CD4-positive, alpha-beta T cell treated with Interleukin-15 for 4 hours (primary cell): ENCODE measurements at regions not wholly inside any gene's neighbourhood (a gene's known extent, or its start where the extent isn't known, plus 50 kb on each side); places are given as distances from the start of the nearest gene placed in this dataset.
"Not testable (repeated sequence)": the region's sequence is repeated elsewhere in the genome, so short reads cannot be mapped to it uniquely, and the experiment has no call there.

ENCODE experiments used
- DNase-seq: peaks from one replicate; pipeline ENCODE4 v3.0.0-alpha.2; 2020; ENCODE audit warnings: low spot score

DNA sequence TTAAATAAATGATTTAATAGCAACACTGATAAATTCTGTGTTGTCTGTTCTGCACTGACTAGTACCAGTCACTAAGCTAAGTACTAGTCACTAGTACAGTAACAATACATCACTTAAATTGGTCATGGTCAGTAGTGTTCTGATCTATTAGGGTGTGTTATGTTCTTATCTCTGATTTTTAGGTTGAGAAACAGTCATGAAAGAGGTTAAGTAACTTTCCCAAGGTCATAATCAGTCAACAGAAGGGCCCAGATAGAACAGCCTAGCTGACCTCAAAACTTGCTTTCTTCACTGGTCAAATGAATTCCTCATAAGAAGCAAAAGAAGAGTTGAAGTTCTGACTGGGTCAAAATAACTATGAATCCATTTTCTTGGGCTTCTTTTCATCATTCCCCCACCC lies 1492.7 kb downstream of the MAT2B start:
- DNase-seq, result no peak

DNA sequence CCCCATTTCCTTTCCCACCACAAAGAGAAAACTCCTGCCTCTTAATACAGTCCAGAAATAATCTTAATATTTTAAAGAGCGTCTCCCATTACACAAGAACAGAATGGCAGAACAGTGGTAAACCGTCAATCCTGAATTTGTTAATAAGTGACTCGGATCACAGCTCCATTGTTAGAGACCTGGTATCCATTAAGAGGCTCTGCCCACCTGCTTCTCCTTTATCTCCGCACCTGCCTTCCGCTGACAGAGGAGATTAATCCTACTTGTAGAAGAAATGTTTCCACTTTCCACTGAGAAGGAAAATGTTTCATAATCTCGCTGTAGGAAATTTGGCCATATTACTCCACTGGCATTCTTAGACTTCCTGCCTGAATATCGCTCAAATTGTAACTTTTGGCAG lies 1493.2 kb downstream of the MAT2B start:
- no peak for DNase-seq

DNA sequence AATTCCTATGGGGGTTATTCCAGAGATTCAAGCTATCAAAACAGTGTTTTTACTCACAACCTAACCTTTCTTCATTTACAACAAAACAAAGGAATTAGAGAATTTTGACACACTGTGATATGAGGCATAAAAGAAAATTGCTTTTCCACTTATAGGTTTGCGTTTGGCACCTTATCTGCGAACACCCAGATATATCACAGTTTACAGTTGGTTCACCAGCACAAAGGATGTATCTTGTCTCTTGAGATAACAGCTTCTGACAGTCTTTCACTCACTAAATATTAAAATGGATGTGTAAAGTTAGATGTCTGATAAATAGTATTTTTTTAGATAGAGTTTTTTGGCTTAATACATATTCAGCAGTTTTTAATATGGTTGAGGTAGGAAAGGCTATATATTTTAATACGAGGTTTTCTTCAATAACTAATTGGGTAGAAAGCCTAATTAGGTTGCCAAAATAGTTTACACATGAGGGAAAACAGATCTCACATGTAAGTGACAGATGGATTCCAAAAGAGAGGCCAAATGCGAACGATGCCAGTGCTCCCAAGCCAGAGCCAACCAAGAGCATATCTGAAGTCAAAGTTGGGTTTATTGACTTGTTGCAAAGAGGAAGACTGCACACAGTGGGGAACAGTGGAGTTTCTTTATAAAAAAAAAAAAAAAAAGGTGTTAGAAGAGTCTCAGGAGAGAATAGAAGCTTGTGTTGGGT lies 1495.2 kb downstream of the MAT2B start:
- DNase-seq, result no peak

DNA sequence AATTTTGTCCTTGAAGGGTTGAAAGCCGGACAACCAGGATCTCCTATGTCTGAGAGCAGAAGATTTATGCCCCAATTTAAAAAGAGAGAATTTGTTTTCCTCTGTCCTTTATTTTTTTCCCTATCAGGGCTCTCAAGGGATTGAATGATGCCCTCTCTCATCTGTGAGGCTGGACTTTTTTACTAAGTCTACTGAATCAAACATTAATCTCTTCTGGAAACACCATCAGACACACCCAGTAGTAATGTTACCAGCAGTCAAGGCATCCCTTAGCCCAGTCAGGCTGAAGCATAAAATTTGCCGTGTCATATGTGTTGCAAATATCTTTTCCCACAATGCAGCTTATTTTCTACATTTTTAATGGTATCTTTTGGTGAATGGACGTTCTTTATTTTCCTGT lies 1497.9 kb downstream of the MAT2B start:
- no peak for DNase-seq

DNA sequence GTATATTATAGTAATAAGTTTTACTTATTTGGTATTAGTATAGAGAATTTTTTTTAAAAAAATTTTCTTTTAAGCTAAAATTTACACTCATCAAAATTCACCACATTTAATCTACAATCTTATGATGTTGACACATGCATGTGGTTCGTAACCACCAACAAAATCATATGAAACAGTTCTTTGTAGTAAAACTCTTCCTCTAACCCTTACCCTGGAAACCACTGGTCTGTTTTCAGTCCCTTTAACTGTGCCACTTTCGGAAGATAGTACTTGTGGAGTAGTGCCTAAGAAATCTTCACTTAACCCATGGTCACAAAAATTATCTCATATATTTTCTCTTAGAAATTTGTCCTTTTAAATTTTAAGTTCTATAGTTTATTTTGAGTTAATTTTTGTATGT lies 1498.8 kb downstream of the MAT2B start:
- no peak for DNase-seq

DNA sequence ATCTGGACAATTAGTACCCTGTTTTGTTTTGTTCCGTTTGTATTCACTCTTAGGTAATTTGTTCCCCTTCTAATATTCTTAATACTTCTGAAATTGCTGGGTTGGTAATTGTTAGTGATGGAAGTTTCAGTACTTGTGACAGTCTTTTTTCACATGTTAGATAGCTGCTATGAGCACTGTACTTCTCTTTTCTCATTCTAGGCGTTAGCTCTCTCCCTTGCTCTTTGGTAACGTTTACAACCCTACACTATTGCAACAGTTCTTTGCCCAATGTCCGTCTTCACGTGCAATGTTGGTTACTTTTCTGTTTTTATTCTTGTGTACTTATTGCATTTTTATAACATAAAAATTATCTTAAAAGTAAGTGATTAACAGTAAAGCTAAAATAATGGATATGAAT lies 1509.0 kb downstream of the MAT2B start:
- DNase-seq, result no peak

DNA sequence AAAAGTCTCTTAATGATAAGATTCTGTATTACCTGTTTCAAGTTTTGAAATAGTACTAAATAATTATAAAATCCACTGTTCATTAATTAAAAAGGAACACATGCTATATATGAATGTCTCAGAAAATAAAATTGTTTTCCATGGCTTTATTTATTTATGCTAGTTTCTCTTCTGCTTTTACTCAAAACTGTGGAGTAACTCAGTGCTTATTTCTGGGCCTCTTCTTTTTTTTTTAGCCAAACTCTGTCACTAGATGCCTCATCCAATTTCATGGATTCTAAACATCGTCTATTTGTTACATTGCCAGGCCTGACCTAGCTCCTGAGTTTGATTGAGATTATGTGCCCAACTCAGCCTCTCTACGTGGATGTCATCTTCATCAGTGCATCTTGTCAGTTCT lies 1509.7 kb downstream of the MAT2B start:
- no peak for DNase-seq

DNA sequence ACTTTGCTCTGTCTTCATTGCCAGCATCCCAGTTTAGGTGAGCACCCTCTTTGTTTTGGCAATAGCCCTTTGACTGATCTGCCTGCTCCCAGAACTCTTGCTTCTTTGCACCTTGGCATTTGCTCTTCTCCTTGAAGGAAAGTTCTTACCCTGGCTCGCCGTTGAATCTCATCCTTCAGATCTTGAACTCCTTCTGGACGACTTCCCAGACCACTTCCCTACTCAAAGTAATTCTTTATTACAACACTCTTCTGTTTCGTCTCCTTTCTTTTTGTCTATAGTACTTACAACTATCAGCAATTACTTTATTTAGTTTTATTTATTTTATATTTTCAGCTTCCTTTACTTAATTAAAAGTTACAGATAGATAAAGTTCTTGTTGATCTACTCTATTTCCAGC lies 1510.1 kb downstream of the MAT2B start:
- DNase-seq, result no peak

DNA sequence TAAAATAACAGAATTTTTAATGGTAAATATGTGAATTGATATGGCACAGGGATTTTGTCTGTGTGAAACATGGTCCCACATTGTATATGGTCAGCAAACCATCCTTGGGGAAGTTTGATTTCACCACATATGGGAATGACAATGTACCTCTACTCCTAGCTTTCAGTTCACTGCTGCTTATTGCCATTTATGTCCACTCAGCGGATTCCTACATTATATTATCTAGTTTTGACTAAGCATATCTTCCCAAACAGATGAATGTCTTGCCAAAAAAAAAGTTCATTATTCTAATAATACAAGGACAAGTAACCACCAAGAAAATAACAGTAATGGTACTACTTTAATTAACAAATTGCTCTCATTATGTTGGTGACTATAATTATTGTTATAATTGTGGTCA lies 1521.6 kb downstream of the MAT2B start:
- no peak for DNase-seq

DNA sequence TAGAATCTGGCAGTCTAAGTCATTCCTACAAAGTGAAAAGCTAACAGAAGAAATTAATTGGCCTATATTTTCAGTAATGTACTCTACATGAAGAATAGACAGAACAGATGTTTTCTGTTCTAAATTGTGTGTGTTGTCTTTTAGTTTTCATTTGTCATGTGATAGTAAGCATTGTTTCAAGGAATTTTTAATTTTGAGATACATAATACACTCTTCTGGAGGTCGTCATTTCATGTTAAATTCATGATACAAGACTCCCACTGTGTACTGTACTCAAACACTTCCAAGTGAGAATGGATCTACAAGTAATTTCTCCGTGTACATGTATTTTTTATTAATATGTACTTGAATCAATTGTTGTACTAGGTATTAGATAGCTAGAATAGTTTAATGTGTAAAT lies 1522.9 kb downstream of the MAT2B start:
- DNase-seq, result no peak

DNA sequence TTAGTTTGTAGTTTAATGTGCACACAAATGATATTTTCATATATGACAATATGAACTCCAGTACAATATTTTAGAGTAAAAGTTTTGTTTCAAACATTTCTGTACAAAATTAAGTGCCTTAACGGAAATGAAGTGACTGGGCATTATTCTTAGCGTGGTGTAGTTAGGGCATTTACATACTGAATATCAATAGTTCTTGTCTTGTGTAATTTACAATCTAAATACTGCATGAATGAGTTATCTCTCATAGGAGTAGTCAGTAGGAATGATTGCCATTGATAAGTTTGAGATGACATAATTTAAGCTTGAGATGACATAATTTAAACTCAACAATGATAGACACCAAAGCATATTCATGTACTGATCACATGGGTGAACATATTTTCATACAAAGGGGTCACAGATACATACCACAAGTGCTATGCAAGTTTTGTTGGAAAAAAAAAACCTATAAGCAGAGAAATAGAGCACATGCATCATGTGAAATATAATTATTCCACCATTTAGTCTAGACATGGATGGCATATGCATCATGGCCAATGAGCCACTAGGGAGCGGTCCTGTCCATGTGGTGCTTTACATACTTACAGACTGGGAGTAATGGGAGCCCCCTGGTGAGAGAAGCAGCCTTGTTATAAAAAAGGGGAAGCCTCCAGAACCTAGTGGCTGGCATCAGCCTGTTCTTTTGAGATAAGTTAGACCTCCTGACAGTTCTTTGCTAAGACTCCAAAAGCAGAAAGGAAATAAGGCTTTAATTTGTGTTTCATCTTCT lies 1523.9 kb downstream of the MAT2B start:
- DNase-seq, result no peak

DNA sequence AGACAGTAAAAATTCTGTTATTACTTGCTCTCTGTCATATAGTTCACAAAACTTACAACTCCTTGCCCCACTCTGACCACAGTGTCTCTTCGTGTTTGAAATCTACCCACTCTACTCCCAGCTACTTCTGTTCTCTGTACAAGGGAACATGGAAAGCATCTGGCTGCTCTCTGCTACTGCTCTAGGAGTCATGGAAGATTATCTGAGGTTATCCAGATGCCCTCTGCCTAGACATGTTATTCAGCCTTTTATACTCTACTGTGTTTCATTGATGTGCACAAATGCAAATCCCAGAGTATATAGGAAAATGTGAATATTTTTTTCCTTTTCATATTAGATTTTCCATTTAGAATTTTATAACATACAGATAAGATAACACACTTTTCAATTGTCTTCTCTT lies 1525.6 kb downstream of the MAT2B start:
- no peak for DNase-seq

DNA sequence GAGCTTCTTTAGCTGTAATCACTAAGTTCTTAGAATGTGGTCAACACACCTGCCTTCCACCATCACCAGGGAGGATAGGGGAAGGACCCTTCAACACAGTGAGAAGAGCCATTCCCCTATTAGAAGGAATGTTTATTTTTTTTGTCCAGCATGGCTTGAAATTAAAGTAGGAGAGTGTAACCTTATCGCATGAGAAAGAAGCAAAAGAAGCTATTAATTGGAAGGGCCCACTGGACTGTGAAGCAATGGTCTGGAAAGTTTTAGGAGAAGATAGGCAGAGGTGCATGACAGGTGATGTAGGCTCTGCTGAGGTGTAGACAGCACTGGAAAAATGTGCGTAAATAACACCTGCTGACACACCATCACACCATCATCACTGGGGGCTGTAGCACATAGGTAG lies 1526.0 kb downstream of the MAT2B start:
- no peak for DNase-seq

DNA sequence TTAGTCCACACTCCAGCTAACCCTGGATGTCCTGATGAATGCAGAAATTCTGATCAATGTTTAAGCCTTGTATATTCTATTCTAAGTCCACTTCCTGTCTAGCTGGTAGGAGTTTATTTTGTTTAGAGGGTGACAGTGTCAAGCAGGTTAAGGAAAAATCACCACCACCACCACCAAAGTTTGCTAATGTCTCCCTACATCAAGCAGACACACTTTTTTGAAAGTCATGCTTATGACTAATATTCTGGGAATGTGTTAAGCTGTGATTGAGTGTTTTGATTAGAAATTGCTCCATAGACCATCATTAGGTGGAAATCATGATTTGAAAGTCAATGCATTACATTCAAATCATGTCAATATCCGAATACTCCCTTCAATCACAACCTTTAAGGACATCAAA lies 1530.1 kb downstream of the MAT2B start:
- no peak for DNase-seq

DNA sequence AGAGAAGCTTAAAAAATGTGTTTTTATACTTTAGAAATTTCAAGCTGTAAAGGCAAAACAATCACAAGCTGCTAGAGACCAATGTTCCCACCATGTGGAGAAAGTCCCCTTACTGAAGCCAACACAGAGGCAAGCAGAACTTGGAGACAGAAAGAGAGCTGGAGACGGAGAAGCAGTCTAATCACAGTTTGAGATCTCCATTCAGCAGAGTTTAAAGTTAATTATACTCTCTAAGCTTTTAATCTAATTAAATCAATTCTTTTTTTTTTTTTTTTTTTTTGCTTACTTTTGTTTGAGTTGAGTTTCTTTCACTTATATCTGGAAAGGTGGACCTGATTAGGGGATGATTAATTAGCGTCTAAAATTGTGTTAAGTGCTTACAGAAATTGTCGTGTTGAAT lies 1534.3 kb downstream of the MAT2B start:
- DNase-seq, result no peak

DNA sequence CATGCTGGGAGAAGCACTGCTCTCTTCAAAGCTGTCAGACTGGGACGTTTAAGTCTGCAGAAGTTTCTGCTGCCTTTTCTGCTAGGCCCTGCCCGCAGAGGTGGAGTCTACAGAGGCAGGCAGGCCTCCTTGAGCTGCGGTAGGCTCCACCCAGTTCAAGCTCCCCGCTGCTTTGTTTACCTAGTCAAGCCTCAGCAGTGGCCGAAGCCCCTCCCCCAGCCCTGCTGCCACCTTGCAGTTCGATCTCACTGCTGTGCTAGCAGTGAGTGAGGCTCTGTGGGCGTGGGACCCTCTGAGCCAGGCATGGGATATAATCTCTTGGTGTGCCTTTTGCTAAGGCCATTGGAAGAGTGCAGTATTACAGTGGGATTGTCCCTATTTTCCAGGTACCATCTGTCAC lies 1540.5 kb downstream of the MAT2B start:
- DNase-seq, result not testable (repeated sequence)

DNA sequence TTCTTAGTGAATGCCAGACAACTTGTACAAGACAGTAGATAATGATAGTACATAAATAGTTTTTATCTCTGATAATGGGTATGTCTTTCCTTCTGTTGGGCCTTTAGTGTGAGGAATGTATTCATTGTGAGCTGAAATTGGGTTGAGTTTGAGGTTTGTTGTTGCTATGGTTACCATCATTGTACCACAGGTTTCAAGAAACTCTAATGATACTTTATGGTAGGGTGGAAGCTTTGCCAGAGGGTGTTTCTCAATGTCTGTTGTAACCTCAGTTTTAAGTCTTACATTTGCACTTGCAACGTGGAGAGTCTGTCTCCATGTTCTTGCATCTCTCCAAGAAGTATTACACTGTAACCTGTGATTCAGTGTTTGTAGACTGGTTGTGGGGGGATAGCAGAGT lies 1550.1 kb downstream of the MAT2B start:
- no peak for DNase-seq

DNA sequence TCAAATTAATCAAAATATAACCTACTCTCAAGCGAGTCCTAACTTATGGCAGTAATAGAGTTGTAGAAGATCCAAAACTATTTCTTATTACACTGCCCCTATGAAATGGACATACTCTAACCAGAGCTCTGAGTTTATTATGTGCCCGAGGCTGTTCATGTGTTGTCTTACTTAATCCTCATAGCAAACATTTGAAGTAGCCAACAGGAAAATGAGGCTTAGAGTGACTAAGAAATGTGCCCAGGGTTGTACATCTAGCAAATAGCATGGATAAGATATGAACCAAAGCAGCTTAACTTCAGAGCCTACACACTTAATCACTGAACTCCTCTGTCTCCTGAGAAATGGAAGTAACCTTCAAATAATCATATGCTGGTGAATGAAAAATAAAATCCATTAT lies 1551.7 kb downstream of the MAT2B start:
- DNase-seq, result no peak

DNA sequence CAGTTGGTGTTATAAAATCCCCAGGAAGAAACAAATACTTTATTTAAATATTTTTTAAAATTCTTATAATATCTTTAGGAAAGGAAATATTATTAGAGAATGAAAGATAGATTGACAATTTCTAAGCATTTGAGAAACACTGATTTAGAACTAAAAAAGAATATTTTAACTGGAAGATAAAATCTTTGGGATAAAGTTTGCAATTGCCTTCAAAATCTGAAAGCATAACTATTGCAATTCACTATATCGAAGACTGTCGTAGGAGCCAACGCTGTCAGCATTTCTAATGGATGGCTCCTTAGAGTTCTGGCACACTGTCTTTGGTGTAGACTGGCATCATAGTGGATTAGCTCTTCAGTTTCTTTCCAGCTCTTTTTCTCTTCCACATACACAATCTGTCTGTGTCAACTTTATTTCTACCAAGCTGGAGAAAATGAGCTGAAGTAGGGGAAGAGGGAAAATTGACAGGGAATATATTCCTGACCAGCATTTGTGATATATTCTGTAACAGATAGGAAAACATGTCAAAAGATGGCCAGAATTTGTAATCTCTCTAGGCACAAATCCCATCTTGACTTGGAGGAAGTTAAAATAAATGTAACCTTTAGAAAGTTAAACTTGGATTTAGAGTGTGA lies 1561.4 kb downstream of the MAT2B start:
- no peak for DNase-seq

DNA sequence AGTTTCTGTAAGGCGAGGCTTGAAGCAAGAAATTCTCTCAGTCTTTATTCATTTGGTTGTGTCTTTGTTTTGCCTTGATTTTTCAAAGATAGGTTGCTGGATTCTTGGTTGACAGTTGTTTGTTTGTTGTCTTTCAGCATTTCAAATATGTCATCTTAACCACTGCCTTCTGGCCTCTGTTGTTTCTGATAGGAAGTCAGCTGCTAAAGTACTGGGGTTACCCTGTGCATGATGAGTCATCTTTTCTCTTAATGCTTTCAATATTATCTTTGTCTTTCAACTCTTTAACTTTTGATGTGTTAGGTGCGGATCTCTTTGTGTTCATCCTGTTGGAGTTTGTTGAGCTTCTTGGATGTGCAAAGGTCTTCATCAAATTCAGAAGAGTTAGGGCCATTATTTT lies 1571.3 kb downstream of the MAT2B start:
- DNase-seq, result no peak

DNA sequence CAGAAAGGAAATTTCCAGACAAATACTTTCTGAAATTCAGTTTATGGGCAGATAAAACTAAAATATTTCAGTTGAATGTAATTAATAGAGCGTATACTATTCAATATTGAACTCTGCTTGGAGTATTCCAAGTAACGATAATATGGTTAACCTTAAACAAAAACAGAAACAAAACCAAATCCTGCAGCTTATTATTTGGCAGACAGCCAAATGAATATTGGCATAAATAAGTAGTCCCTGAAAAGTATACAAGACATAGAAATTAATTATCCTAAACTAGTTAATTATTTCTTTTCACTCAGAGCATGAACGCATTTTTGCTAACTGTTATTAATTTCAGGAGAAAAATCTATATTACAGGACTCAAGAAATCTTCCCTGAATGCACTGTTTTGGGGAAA lies 1574.0 kb downstream of the MAT2B start:
- DNase-seq, result no peak

DNA sequence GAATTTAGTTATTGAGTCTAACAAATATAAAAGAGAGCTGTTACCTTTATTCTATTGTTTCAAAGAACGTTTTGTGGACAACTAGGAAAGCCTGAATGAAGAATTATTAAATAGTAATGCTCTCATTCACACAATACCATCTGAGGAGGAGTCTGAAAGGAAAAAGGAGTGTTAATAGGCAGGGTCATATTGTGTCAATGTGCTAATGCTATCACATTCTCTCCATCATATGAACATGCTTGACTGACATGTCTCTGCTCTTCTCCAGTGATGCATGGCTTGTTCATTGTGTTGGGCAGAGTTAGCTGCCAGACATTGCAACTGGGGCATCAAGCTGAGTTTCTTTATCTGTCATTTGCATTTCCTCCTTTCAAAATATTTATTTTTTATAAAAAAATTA lies 1578.0 kb downstream of the MAT2B start:
- DNase-seq, result no peak

DNA sequence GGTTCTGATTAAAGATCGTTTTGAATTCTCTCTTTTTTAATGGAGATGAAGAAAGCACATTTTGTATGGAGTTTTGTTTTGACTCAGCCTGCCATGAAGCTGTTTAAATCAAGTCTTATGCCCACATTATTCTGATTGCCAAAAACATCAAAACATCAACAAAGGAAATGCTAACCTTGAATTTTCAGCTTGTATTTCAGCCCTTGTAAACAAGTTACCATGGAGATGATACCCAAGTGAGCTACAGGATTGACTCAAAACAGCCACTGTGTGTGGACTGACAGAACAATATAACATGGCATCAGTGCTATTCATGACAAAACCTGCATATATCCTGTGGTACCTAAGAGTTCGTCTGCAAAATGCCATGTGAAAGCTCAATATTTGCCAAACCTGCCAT lies 1581.0 kb downstream of the MAT2B start:
- no peak for DNase-seq

DNA sequence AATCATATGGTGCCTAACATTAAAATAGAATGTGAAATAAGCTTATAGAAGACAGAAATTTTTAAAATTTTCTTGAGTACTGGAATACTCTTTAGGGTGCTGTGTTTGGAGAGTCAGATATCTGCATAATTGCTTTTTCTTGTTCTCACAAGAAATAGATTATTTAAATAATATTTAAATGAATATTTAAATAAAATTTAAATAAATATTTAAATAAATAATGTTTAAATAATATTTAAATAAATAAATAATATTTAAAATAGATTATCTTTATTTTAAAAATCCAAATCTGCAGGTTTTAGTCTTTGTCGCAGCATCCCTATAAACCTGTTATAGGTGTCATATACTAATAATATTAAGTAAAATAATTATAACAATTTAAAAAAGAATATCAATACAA lies 1589.4 kb downstream of the MAT2B start:
- no peak for DNase-seq
